RWPE1 (cell line): ENCODE measurements at regions not wholly inside any gene's neighbourhood (a gene's known extent, or its start where the extent isn't known, plus 50 kb on each side); places are given as distances from the start of the nearest gene placed in this dataset.

Experiments used
- CTCF ChIA-PET: fragments of 350-600 bp; sonication (Branson Sonifier 250); formaldehyde crosslinking; extraction: SDS; loops from one replicate; lab custom pipeline; 2021; lab: Yijun Ruan, JAX
- POLR2A ChIA-PET: fragments of 400-600 bp; formaldehyde crosslinking; extraction: SDS; loops from one replicate; lab custom pipeline; 2020; ENCODE audit warnings: antibody characterized with exemption; ENCODE audit not compliant: low non-redundant PET; lab: Yijun Ruan, JAX
- DNase-seq: peaks from one replicate; pipeline ENCODE4 v3.0.0; 2012; ENCODE audit warnings: low spot score
- H3K27ac ChIP-seq: fragments of 450-650 bp; 2 replicates; pipeline ENCODE4 v1.5.1; 2017
- CTCF ChIP-seq: fragments of 450-650 bp; conservative IDR thresholded peaks from 2 replicates; pipeline ENCODE4 v1.5.1; 2017; ENCODE audit warnings: low read depth, mild to moderate bottlenecking

DNA sequence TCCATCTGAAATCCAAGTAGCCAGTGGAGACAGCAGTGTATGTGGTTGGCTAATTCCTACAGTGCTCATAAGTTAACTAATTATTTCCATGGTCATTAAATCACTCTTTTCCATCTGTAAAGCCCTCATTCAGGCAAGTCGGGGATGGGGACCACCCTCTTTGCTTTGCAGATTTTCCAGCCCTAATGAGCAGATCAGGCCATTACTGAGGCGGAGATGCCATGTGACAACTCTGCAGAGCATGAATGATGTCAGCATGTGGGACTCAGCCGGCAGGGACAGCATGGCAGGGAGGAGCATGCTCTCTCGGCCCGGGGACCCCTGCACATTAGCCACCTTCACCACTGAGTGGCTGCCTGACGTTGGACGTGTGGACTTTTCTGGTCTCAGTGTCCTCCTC lies 623.3 kb upstream of the CDH4 start:
- no peak for TF ChIP-seq CTCF
- CTCF ChIA-PET: no interaction called here
- no peak overlapping the region for H3K27ac ChIP-seq

GRCh38 chr20:60629206-60629605 lies 622.9 kb upstream of the CDH4 start:
- CTCF ChIA-PET: no interaction called here
- DNase-seq: no peak
- POLR2A ChIA-PET: no interaction called here
- no peak for TF ChIP-seq CTCF
- H3K27ac ChIP-seq: no peak overlapping the region

More for the DNA sequence above, 623.3 kb upstream of the CDH4 start:
- POLR2A ChIA-PET: no interaction called here
- DNase-seq: no peak

DNA sequence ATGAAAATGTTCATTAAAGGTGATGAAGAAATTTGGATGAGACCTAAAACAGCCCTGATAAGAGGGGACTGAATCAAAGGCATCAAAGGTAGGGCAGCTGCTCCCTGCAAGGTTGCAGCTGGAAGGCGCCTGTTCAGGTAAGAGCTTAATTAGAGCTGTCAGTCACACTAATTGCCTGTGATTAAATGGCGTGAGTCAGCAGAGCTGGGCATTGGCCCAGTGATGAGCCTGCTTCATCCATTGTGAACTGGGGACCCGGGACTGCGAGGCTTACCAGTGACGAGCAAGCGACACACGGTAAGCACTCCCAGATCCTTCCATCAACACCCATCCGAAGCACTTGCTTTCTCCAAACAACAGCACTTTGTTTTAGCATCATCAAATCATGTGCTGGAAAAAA lies 621.5 kb upstream of the CDH4 start:
- CTCF ChIA-PET: interaction anchor here (0.9 kb wide), 1 partner anchor 22 kb away, joined by 3 read pairs; no protein-coding TSS in a partner anchor
- POLR2A ChIA-PET: no interaction called here
- no peak for TF ChIP-seq CTCF
- peak; percentile 26 for DNase-seq
- no peak overlapping the region for H3K27ac ChIP-seq

GRCh38 chr20:60631585-60632287 lies 620.3 kb upstream of the CDH4 start:
- ChIA-PET POLR2A (no interaction called here), CTCF (interaction anchor here (0.7 to 0.9 kb wide), 2 partner anchors 21 to 1195 kb away, joined by 3 read pairs; no protein-coding TSS in a partner anchor)
- TF ChIP-seq CTCF: no peak
- H3K27ac ChIP-seq: no peak overlapping the region
- no peak for DNase-seq

DNA sequence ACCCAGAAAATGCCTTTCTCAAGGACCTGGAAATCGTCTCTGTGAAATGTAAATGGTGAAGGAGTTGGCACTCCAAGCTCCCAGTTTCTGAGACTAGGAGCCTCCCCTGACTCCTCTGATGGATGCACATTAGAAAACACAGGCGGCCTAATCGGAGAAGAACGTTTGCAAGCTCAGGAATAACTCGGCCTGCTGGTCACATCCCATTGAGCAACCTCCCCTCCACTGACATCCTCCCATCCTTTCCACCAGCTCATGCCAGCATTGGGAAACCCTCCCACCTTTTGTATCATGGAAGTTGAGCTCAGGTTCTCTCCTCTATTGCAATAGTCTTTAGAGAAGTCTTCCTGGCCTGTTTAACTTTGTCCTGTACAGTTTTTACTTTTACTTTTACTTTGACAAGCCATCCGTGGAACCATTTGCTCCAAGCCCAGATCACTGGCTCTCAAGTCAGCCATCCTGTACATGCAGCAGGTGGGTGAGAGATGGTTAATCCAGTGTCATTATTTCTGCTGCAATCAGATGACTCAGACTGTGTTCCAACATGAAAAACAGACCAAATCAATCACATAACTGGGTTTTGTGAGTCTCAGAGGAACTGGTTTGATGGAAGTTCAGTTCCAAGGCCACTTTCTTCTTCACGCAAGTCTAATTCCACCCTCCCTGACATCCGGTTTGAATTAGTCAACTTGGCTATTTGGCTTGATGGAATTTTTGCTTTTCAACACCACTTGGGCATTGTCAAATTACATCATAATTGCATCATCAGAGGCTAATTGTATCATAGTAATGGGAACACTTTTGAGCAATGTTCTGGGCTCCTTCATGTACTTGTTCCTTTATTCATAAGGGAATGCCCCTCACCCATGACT lies 619.4 kb upstream of the CDH4 start:
- ChIA-PET CTCF (interaction anchor here (0.6 kb wide), 1 partner anchor 230 kb away, joined by 3 read pairs; no protein-coding TSS in a partner anchor), POLR2A (no interaction called here)
- DNase-seq: no peak
- TF ChIP-seq CTCF: no peak
- H3K27ac ChIP-seq: no peak overlapping the region

GRCh38 chr20:60634491-60635172 lies 617.4 kb upstream of the CDH4 start:
- TF ChIP-seq CTCF: no peak
- ChIA-PET POLR2A (no interaction called here), CTCF (interaction anchor here (0.5 to 0.6 kb wide), 2 partner anchors 49 to 505 kb away, joined by 3 read pairs; no protein-coding TSS in a partner anchor)
- no peak for DNase-seq
- H3K27ac ChIP-seq: no peak overlapping the region
